LNCAP (cell line): ENCODE measurements at regions not wholly inside any gene's neighbourhood (a gene's known extent, or its start where the extent isn't known, plus 50 kb on each side); places are given as distances from the start of the nearest gene placed in this dataset.

ENCODE experiments used
- TF ChIP-seq, protein P1 (sequence below): fragments of 450-650 bp; IDR thresholded peaks from 2 replicates; pipeline ENCODE4 v1.5.1; 2017; ENCODE audit warnings: mild to moderate bottlenecking

DNA sequence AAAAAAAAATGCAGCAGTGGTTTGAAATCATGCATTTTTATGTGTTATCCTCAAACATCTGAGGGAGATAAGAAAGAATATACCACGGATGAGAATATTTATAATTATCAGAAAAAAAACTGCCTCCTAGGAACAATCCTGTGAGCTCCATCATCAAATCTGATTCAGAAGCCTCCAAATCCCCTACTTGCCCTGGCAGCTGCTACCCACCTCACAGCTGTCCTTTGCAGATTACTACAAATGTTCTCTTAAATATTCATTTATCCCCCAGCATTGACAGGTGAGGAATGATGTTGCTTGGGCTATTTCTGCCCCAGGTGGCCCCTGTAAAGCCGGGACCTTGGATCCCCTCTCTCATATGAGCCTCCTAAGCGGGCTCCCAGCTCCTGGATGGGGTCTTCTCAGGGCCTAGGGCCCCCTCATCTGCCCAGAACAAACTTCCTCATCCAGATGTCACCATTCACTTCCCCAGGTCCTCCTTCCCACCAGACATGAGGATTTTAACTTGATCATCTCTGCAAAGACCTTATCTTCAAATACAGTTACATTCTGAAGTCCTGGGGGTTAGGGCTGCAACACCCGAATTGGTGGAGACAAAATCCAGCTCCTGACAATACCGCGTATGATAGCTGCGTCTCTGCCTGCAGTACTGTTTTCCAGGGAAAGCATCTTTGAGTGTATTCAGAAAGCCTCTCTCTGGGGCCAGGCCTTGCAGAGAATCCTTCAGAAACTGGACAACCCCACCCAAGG lies 81.9 kb upstream of the INSIG1 start:
- TF ChIP-seq, protein P1, sequence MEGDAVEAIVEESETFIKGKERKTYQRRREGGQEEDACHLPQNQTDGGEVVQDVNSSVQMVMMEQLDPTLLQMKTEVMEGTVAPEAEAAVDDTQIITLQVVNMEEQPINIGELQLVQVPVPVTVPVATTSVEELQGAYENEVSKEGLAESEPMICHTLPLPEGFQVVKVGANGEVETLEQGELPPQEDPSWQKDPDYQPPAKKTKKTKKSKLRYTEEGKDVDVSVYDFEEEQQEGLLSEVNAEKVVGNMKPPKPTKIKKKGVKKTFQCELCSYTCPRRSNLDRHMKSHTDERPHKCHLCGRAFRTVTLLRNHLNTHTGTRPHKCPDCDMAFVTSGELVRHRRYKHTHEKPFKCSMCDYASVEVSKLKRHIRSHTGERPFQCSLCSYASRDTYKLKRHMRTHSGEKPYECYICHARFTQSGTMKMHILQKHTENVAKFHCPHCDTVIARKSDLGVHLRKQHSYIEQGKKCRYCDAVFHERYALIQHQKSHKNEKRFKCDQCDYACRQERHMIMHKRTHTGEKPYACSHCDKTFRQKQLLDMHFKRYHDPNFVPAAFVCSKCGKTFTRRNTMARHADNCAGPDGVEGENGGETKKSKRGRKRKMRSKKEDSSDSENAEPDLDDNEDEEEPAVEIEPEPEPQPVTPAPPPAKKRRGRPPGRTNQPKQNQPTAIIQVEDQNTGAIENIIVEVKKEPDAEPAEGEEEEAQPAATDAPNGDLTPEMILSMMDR = no peak

DNA sequence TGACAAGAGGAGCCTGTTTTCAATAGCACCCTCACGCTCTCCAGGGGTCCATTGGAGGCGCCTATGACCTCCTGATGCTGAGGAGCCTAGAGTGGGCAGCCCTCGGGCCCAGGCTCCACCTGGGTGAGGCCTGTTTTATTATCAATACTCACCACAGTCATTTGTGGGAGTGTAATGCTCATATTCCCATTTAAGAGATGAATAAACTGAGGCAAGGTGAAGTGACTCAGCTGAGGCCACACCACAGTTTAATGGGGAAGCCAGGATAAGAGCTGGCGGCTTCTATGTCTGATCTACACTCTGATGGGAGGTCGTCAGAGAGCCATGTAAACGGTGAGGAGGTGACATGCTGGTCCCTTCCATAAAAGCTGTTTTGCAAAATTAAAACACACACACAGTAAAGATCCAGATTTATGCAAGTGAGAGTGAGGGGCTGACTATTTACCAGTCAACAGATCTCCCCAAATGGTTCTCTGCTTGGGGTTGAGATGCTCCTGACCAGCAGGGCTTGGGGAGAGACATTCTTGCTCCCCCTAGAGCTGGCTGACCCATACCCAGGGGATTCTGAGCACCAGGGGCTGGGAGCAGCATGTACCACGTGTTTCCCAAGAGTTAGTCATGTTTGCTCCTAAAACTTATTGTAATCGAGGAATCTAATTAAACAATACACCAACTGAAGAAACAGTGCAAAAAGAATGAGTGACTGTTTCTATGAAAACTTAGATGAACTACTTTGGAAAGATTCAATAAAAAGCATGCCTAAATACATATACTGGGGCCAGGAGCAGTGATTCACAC lies 81.0 kb upstream of the INSIG1 start:
- TF ChIP-seq, protein P1 = no peak

- TF ChIP-seq, protein P1 = no peak
Measured at GRCh38 chr7:155217634-155218033, 80.0 kb upstream of the INSIG1 start.

DNA sequence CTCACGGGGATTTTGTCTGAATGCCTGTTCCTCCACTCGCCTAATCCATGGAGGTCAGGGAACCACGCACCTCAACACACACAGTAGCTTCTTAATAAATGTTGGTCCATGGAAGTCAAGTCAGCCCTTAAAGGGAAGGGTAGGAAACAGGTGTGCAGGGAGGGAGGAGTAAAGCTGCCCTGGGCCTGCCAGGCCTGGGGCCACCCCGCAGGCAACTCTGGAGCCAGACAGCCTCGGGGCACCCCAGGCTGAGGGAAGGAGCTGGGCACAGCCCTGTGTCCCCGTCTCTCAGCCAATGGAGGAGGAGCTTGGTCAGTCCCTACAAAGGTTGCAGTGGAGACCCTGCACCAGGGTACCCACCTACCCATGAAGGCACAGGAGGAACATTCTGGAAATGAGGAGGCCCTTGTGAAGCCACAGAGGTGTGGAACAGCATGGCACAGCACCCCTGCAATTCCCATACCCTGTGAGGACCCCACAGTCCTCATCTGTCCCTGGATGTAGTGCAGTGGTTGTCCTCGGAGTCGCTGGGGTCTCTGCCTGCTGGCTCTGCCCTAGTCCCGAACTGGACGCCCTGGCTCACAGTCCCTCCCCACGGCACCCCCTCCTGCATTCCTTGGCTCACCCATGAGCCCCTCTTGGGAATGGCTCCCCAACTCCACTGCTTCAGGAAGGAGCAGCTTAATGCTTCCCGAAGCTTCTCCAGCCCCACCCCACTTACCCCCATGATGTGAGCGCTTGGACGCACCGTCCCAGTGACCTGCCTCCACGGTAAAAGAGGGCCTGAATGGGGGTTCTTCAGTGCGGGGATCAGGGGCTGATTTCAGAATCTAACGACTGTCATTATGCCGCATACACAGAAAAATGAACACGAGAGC lies 79.2 kb upstream of the INSIG1 start:
- TF ChIP-seq, protein P1 = no peak

DNA sequence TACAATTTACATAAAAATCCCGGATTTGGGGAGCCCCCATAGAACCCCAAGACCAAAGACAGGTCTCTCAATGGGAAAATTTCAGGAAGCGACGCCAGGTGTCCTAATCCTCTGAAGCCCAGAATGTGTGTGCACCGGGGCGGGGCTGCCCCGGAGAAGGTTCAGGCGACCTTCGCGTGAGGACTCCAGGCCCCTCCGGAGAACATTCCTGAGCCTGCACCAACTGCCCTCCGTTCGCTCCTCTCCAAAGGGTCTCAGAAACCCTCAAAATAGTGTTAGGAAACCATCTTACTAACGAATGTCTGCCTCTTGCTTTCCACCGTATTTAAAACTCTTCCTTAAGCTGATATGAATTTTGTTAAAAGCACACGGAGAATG lies 78.5 kb upstream of the INSIG1 start:
- TF ChIP-seq, protein P1 = no peak

DNA sequence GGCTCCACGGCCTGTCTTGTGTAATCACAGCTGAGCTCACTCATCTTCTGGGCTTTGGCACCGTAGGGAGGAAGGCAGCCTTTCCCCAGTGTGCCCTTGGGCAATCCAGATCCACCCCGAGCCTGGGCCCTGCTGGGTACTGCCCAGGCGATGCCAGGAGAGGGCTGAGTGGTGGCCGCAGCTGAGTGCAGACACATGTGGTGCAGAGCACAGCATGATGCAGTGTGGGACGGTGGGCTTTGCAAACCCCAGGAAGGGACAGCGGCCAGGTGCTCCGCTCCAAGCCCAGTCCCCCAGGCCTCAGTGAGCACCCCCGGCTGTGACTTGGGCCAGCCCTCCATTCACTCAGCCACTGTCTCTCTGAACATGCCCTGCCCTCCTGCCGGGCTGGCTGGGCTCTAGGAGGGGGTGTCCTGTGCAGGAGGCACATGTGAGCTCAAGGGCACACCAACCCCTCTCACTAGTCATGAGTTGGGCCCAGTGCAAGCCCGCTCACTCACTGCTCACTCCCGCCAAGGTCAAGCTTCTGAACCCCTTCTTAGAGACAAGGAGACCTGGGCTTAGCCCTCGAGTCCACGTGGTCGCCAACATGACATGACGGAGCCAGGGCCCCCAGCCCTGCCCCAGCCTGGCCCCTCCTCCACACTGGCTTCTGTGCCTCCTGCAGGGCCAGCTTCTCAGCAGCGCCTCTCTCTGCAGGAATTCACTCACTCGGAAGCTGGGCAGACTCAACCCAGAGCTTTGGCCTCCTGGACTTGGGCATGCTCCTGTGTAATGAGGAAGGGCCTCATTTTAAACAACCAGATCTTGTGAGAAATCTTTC lies 77.5 kb upstream of the INSIG1 start:
- TF ChIP-seq, protein P1 = no peak

DNA sequence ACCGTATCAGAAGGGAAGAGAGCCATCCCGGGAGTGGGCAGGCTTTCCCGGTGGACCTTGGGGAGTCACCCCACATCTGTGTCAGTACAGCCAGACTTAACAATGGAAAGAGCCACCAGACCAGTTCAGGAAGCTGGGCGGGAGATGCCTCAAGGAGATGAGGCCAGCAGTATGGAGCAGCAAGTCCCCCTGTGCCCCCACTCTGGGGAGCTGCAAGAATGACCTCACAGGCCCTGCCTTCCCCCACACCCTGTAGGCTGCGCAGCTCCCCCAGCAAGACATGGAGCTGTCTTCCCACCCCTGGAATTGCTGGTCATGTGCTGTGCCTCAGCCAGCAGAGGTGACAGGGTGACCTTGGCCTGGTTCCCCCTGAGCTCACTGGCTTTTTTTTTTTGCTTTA lies 76.8 kb upstream of the INSIG1 start:
- TF ChIP-seq, protein P1 = no peak
